ENCODE measurements at regions not wholly inside any gene's neighbourhood (a gene's known extent, or its start where the extent isn't known, plus 50 kb on each side); places are given as distances from the start of the nearest gene placed in this dataset.

DNA sequence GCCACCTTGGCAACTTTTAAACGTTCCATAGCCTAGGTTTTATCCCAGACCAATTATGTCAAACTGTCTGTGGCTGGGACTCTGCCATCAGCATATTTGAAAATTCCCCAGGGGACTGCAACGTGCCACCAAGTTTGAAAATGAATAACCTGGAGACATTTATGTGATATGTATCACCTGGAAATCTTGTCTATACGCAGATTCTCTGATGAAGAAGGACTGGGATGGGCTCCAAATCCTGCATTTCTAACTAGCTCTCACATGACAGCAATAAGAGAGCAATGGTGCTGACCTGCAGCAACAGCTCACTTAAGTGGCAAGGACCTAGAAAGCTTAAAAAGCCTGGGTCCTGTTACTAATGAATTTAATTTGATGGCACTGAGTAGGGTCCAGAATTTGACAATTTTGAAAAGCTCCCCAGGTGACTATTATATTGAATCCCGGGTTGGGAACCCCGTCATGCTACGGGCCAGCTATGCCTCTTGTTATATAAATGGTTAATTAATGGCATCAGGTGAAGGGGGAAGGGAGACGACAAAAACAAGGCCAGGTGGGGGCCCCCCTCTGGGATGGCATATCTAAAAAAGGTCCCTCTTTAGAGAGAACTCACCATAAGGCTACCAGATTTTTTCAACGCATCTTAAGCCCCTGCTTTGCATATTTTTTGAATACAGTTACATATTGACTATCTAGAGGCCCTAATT, 213.7 kb downstream of the ZIC5 start:
- no peak for TF ChIP-seq POLR2A (IDR thresholded peaks at IDR 0.05)
- TF ChIP-seq, protein P1, sequence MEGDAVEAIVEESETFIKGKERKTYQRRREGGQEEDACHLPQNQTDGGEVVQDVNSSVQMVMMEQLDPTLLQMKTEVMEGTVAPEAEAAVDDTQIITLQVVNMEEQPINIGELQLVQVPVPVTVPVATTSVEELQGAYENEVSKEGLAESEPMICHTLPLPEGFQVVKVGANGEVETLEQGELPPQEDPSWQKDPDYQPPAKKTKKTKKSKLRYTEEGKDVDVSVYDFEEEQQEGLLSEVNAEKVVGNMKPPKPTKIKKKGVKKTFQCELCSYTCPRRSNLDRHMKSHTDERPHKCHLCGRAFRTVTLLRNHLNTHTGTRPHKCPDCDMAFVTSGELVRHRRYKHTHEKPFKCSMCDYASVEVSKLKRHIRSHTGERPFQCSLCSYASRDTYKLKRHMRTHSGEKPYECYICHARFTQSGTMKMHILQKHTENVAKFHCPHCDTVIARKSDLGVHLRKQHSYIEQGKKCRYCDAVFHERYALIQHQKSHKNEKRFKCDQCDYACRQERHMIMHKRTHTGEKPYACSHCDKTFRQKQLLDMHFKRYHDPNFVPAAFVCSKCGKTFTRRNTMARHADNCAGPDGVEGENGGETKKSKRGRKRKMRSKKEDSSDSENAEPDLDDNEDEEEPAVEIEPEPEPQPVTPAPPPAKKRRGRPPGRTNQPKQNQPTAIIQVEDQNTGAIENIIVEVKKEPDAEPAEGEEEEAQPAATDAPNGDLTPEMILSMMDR (IDR thresholded peaks at IDR 0.05), result no peak

All from uterus (tissue), 2 donors.